ENCODE measurements at regions not wholly inside any gene's neighbourhood (a gene's known extent, or its start where the extent isn't known, plus 50 kb on each side); places are given as distances from the start of the nearest gene placed in this dataset.

- TF ChIP-seq KDM5B (IDR thresholded peaks at IDR 0.05; ENCODE audit: insufficient replicate concordance, low read depth, low read length): no peak
- TF ChIP-seq CTCF (IDR thresholded peaks at IDR 0.05 in 2 of 3, conservative IDR thresholded peaks at IDR 0.05 in 1 of 3; ENCODE audit: insufficient read depth in 2 of 3, low read depth in 1 of 3, low read length in 3 of 3): no peak
- TF ChIP-seq POLR2A (conservative IDR thresholded peaks at IDR 0.05): no peak
- TF ChIP-seq FOXM1 (IDR thresholded peaks at IDR 0.05; ENCODE audit: low read depth): no peak
- TF ChIP-seq FOXM1 (CRISPR knock-in tag; IDR thresholded peaks at IDR 0.05; ENCODE audit: low read depth): no peak
- TF ChIP-seq CREBBP (IDR thresholded peaks at IDR 0.05; ENCODE audit: low read depth, low read length): no peak
- no peak for TF ChIP-seq POLR2AphosphoS5 (IDR thresholded peaks at IDR 0.05; ENCODE audit: control insufficient read depth, insufficient read depth, low read depth, low read length)
- no peak for TF ChIP-seq FOXP1 (CRISPR knock-in tag; IDR thresholded peaks at IDR 0.05)
- no peak for TF ChIP-seq ZNF263 (CRISPR knock-in tag; IDR thresholded peaks at IDR 0.05; ENCODE audit: borderline replicate concordance)
- no peak for TF ChIP-seq FOXK1 (CRISPR knock-in tag; IDR thresholded peaks at IDR 0.05; ENCODE audit: borderline replicate concordance)
- no peak for TF ChIP-seq PKNOX1 (IDR thresholded peaks at IDR 0.05)
Observed at GRCh38 chr7:54189330-54189729, 352.8 kb upstream of the VSTM2A start.
